ENCODE measurements at regions not wholly inside any gene's neighbourhood (a gene's known extent, or its start where the extent isn't known, plus 50 kb on each side); places are given as distances from the start of the nearest gene placed in this dataset.

- TF ChIP-seq CTCF (IDR thresholded peaks at IDR 0.05 in 8 of 11, conservative IDR thresholded peaks at IDR 0.05 in 3 of 11) (no peak), POLR2A (IDR thresholded peaks at IDR 0.05) (no peak), POLR2AphosphoS5 (IDR thresholded peaks at IDR 0.05) (no peak)
- no peaks in the 10 kb centered on the region for H3K4me1 ChIP-seq
- no peak overlapping the region for H3K27ac ChIP-seq
- intact Hi-C loops (cut with DNase I; ENCODE audit: low total_unique reads), result no loop called here
- H3K27me3 ChIP-seq (replicated peaks in 1 of 7), result no peaks in the 10 kb centered on the region
- H3K9me3 ChIP-seq, result peaks cover 0 to 21% (median 15%) of the 10 kb centered on the region in 8 donors
- no peak for DNase-seq
- H3K36me3 ChIP-seq, result no peaks in the 10 kb centered on the region
- H3K4me3 ChIP-seq, result no peak overlapping the region
Measured at GRCh38 chr4:43709443-43709842, 739.2 kb downstream of the KCTD8 start.

GRCh38 chr4:43716721-43717395 lies 731.8 kb downstream of the KCTD8 start:
- no peak for DNase-seq
- no peak for TF ChIP-seq POLR2AphosphoS5 (IDR thresholded peaks at IDR 0.05)
- TF ChIP-seq CTCF (IDR thresholded peaks at IDR 0.05 in 8 of 11, conservative IDR thresholded peaks at IDR 0.05 in 3 of 11), result no peak
- no peak for TF ChIP-seq POLR2A (IDR thresholded peaks at IDR 0.05)

GRCh38 chr4:43718369-43718768 lies 730.2 kb downstream of the KCTD8 start:
- no peak for DNase-seq
- Histone ChIP-seq H3K27me3 (replicated peaks in 1 of 7) (no peaks in the 10 kb centered on the region), H3K27ac (no peak overlapping the region), H3K36me3 (no peaks in the 10 kb centered on the region), H3K4me3 (no peak overlapping the region), H3K4me1 (no peaks in the 10 kb centered on the region), H3K9me3 (peaks cover 0 to 11% (median 0%) of the 10 kb centered on the region in 8 donors)
- TF ChIP-seq CTCF (IDR thresholded peaks at IDR 0.05 in 8 of 11, conservative IDR thresholded peaks at IDR 0.05 in 3 of 11) (no peak), POLR2AphosphoS5 (IDR thresholded peaks at IDR 0.05) (no peak), POLR2A (IDR thresholded peaks at IDR 0.05) (no peak)
- intact Hi-C loops (cut with DNase I; ENCODE audit: low total_unique reads), result no loop called here
- WGBS, 5 donors, result 84 to 88% (median 85%) methylated on average over 2 of the region's 2 CpGs

More at GRCh38 chr4:43716721-43717395, 731.8 kb downstream of the KCTD8 start:
- intact Hi-C loops (cut with DNase I; ENCODE audit: low total_unique reads), result no loop called here
- Histone ChIP-seq H3K4me3 (no peak overlapping the region), H3K9me3 (peaks cover 0 to 11% (median 0%) of the 10 kb centered on the region in 8 donors), H3K36me3 (no peaks in the 10 kb centered on the region), H3K27ac (no peak overlapping the region), H3K27me3 (replicated peaks in 1 of 7) (no peaks in the 10 kb centered on the region), H3K4me1 (no peaks in the 10 kb centered on the region)
- WGBS, 5 donors, result 74 to 90% (median 83%) methylated on average over 5 of the region's 5 CpGs

- H3K36me3 ChIP-seq, result no peaks in the 10 kb centered on the region
- 68 to 77% (median 74%) methylated on average over 9 of the region's 9 CpGs for WGBS, 5 donors
- TF ChIP-seq POLR2A (IDR thresholded peaks at IDR 0.05) (no peak), CTCF (IDR thresholded peaks at IDR 0.05 in 8 of 11, conservative IDR thresholded peaks at IDR 0.05 in 3 of 11) (no peak), POLR2AphosphoS5 (IDR thresholded peaks at IDR 0.05) (no peak)
- H3K4me3 ChIP-seq, result no peak overlapping the region
- H3K4me1 ChIP-seq, result no peaks in the 10 kb centered on the region
- H3K9me3 ChIP-seq, result peaks cover 0 to 38% (median 14%) of the 10 kb centered on the region in 8 donors
- intact Hi-C loops (cut with DNase I; ENCODE audit: low total_unique reads), result no loop called here
- H3K27me3 ChIP-seq (replicated peaks in 1 of 7), result no peaks in the 10 kb centered on the region
- H3K27ac ChIP-seq, result no peak overlapping the region
- DNase-seq, result no peak
Measured at GRCh38 chr4:43732829-43733426, 715.7 kb downstream of the KCTD8 start.
